ENCODE measurements at regions not wholly inside any gene's neighbourhood (a gene's known extent, or its start where the extent isn't known, plus 50 kb on each side); places are given as distances from the start of the nearest gene placed in this dataset.

DNA sequence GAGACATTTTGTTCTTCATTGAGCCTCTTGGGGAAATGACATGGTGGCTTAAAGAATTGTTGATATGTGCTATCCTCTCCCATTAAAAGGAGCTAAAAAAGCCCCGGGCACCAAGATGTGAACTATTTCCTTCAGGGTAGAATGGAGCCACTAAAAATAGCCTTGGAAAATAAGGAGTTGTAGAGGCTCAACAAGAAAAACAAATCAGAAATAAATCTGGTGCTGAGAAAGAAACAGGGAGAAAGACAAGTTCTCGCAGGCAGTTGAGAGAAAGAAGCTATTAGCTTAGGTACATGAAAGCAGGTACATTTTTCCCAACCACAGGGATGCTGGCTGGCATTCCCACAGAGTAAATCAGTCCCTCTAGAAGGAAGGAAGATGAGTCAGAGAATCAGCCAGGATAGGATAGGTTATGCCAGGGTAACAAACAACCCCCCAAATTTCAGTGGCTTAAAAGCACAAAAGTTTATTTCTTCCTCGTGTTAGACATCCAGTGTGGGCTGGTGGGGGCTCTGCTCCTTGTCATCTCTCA, 134.6 kb upstream of the ADRA1B start:
- POLR2A ChIA-PET = no interaction called here
- intact Hi-C loops (cut with micrococcal nuclease) = no loop called here

DNA sequence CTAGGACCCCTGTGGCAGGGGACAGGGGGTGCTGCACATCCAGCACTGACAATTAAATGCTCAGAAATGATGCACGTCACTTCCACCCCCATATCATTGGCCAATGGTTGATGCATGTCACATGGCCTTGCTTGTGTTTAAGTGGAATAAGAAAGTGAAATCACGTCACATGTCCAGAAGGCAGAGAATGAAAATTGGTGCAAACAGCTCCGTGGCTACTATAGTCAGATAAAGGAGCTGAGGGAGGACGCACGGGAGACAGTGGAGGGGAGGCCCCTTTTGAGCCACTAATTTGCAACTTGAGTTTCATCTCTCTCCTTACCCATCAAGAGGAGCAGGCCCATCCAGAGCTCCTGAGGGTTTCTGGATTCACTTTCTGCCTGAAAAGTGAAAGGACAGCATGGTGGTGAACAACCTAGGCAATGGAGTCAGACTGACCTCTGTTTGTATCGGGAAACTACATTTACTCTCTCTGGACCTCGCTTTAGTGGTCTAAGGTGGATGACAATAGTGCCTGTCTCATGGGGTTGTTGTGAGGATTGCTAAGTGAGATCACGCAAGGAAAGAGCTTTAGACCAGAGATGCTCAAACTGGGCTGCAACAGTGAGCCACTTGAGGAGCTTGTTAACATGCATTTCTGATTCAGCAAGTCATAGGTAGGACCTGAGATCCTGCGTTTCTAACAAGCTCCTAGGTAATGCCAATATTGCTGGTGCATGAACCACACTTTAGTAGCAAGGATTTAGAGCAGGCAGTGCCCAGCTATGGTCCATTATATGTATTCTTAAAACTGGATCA, 133.9 kb upstream of the ADRA1B start:
- H4K20me1 ChIP-seq (replicated peaks; ENCODE audit: control insufficient read depth, insufficient read depth, low read length) = no peaks in the 10 kb centered on the region
- intact Hi-C loops (cut with micrococcal nuclease) = no loop called here
- under 1% methylated on average over 9 of the region's 9 CpGs for WGBS (ENCODE audit: insufficient coverage, low coverage, missing lambda C conversion rate)
- no peak overlapping the region for H3K27ac ChIP-seq (ENCODE audit: extremely low read depth, low read depth, low read length)
- in situ Hi-C loops (cut with MboI) = no loop called here
- BruUV-seq (replicated peaks) = no TSS peak
- H3K9me1 ChIP-seq (ENCODE audit: control insufficient read depth, insufficient read depth, low read length) = no peaks in the 10 kb centered on the region
- ChIA-PET CTCF (ENCODE audit: low intra/inter-chr PET ratio) (no interaction called here), POLR2A (interaction anchor here (0.6 to 1.7 kb wide), 2 partner anchors 10 to 725 kb away, joined by 3 to 7 read pairs; no protein-coding TSS in a partner anchor)
- H3K4me1 ChIP-seq (replicated peaks in 1 of 2; ENCODE audit: control insufficient read depth in 2 of 2, insufficient read depth in 2 of 2, low read length in 2 of 2) = no peaks in the 10 kb centered on the region; a peak in 1 of 5 replicates
- H3K79me2 ChIP-seq (ENCODE audit: control insufficient read depth, insufficient read depth, low read length) = no peaks in the 10 kb centered on the region
- no peak overlapping the region for H3K4me2 ChIP-seq (ENCODE audit: insufficient read depth, low read length)
- no peaks in the 10 kb centered on the region for H3K9me3 ChIP-seq (replicated peaks; ENCODE audit: control insufficient read depth, insufficient read depth, low read depth, low read length)
- DNase-seq (ENCODE audit: extremely low read depth in 1 of 4, low spot score in 3 of 4) (no peak), ATAC-seq (no peak), FAIRE-seq (no peak)
- H2AFZ ChIP-seq (ENCODE audit: low read depth, low read length) = no peak overlapping the region
- H3K36me3 ChIP-seq (ENCODE audit: control insufficient read depth, insufficient read depth, low read length) = no peaks in the 10 kb centered on the region
- no peak overlapping the region for H3K9ac ChIP-seq (ENCODE audit: insufficient read depth in 1 of 2, low read depth in 2 of 2, low read length in 2 of 2)
- H3K27me3 ChIP-seq (ENCODE audit: control insufficient read depth in 2 of 2, insufficient read depth in 2 of 2, low read length in 2 of 2) = peaks cover 0 to 9% of the 10 kb centered on the region in 2 experiments; a peak in 2 of 5 replicates
- H3K4me3 ChIP-seq = no peak overlapping the region
- TF ChIP-seq JUNB (CRISPR knock-in tag; conservative IDR thresholded peaks at IDR 0.05) = no peak

More for the DNA sequence above, 134.6 kb upstream of the ADRA1B start:
- Histone ChIP-seq H2AFZ (ENCODE audit: low read depth, low read length) (no peak overlapping the region), H3K9me1 (ENCODE audit: control insufficient read depth, insufficient read depth, low read length) (no peaks in the 10 kb centered on the region), H3K4me2 (ENCODE audit: insufficient read depth, low read length) (no peak overlapping the region), H3K79me2 (ENCODE audit: control insufficient read depth, insufficient read depth, low read length) (no peaks in the 10 kb centered on the region), H3K27me3 (ENCODE audit: control insufficient read depth in 2 of 2, insufficient read depth in 2 of 2, low read length in 2 of 2) (peaks cover 0 to 4% of the 10 kb centered on the region in 2 experiments; a peak in 1 of 5 replicates), H3K36me3 (ENCODE audit: control insufficient read depth, insufficient read depth, low read length) (no peaks in the 10 kb centered on the region), H4K20me1 (replicated peaks; ENCODE audit: control insufficient read depth, insufficient read depth, low read length) (no peaks in the 10 kb centered on the region), H3K27ac (ENCODE audit: extremely low read depth, low read depth, low read length) (no peak overlapping the region), H3K9ac (ENCODE audit: insufficient read depth in 1 of 2, low read depth in 2 of 2, low read length in 2 of 2) (no peak overlapping the region), H3K4me1 (replicated peaks in 1 of 2; ENCODE audit: control insufficient read depth in 2 of 2, insufficient read depth in 2 of 2, low read length in 2 of 2) (no peaks in the 10 kb centered on the region; a peak in 1 of 5 replicates), H3K9me3 (replicated peaks; ENCODE audit: control insufficient read depth, insufficient read depth, low read depth, low read length) (no peaks in the 10 kb centered on the region), H3K4me3 (no peak overlapping the region)
- 0% methylated on average over 3 of the region's 3 CpGs for WGBS (ENCODE audit: insufficient coverage, low coverage, missing lambda C conversion rate)
- ATAC-seq (no peak), FAIRE-seq (no peak), DNase-seq (ENCODE audit: extremely low read depth in 1 of 4, low spot score in 3 of 4) (no peak)
- TF ChIP-seq, protein P1, sequence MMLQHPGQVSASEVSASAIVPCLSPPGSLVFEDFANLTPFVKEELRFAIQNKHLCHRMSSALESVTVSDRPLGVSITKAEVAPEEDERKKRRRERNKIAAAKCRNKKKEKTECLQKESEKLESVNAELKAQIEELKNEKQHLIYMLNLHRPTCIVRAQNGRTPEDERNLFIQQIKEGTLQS (IDR thresholded peaks at IDR 0.05) = no peak
- TF ChIP-seq, protein P1 (CRISPR knock-in tag; conservative IDR thresholded peaks at IDR 0.05) = no peak
- no peak for TF ChIP-seq ZNF507 (tag; conservative IDR thresholded peaks at IDR 0.05)
- TF ChIP-seq ZC3H11A (IDR thresholded peaks at IDR 0.05; ENCODE audit: low read depth, low read length) = no peak
- no TSS peak for BruUV-seq (replicated peaks)
- in situ Hi-C loops (cut with MboI) = no loop called here
- CTCF ChIA-PET (ENCODE audit: low intra/inter-chr PET ratio) = no interaction called here
